HG02970 (cell line): ENCODE measurements at regions not wholly inside any gene's neighbourhood (a gene's known extent, or its start where the extent isn't known, plus 50 kb on each side); places are given as distances from the start of the nearest gene placed in this dataset.
"Not testable (repeated sequence)": the region's sequence is repeated elsewhere in the genome, so short reads cannot be mapped to it uniquely, and the experiment has no call there.

Experiments used
- ATAC-seq: cut with Tn5 transposase; IDR thresholded peaks from one replicate; pipeline ENCODE4 v1.9.1; 2021; ENCODE audit warnings: mild to moderate bottlenecking, moderate library complexity, moderate number of reproducible peaks; ENCODE audit not compliant: unreplicated experiment, low FRiP score

GRCh38 chr10:28354511-28354910, 51.6 kb upstream of the MPP7 start:
- no peak for ATAC-seq

- no peak for ATAC-seq
These were observed 52.5 kb upstream of the MPP7 start for GRCh38 chr10:28355376-28355775.

GRCh38 chr10:28359334-28359733, 56.5 kb upstream of the MPP7 start:
- no peak for ATAC-seq

- no peak for ATAC-seq
These were observed 57.3 kb upstream of the MPP7 start for GRCh38 chr10:28360175-28360574.

GRCh38 chr10:28363376-28363775, 60.5 kb upstream of the MPP7 start:
- ATAC-seq: no peak

- no peak for ATAC-seq
These were observed 63.0 kb upstream of the MPP7 start for GRCh38 chr10:28365840-28366239.

GRCh38 chr10:28366994-28367393, 64.1 kb upstream of the MPP7 start:
- no peak for ATAC-seq

- ATAC-seq: no peak
These were observed 64.5 kb upstream of the MPP7 start for GRCh38 chr10:28367413-28367812.

- ATAC-seq: peak; percentile 63
These were observed 65.1 kb upstream of the MPP7 start for GRCh38 chr10:28367929-28368484.

- ATAC-seq: no peak
These were observed 67.4 kb upstream of the MPP7 start for GRCh38 chr10:28370107-28370835.

- not testable (repeated sequence) for ATAC-seq
These were observed 68.8 kb upstream of the MPP7 start for GRCh38 chr10:28371638-28372037.

- ATAC-seq: no peak
These were observed 71.2 kb upstream of the MPP7 start for GRCh38 chr10:28374036-28374435.

- ATAC-seq: no peak
These were observed 72.8 kb upstream of the MPP7 start for GRCh38 chr10:28375399-28376354.

GRCh38 chr10:28378986-28379585, 76.2 kb upstream of the MPP7 start:
- ATAC-seq: no peak

- ATAC-seq: no peak
These were observed 78.6 kb upstream of the MPP7 start for GRCh38 chr10:28381466-28381865.

- no peak for ATAC-seq
These were observed 79.1 kb upstream of the MPP7 start for GRCh38 chr10:28381903-28382347.

- ATAC-seq: no peak
These were observed 79.8 kb upstream of the MPP7 start for GRCh38 chr10:28382525-28383269.

GRCh38 chr10:28384557-28384956, 81.7 kb upstream of the MPP7 start:
- ATAC-seq: no peak

GRCh38 chr10:28385748-28386502, 83.1 kb upstream of the MPP7 start:
- ATAC-seq: no peak
